IMR-90 (cell line): ENCODE measurements at regions not wholly inside any gene's neighbourhood (a gene's known extent, or its start where the extent isn't known, plus 50 kb on each side); places are given as distances from the start of the nearest gene placed in this dataset.

Experiments
- ATAC-seq: fragments of 200-7000 bp; cut with Tn5 transposase; 2 replicates; pipeline ENCODE4 v1.9.1; 2020; ENCODE audit warnings: low read depth, mild to moderate bottlenecking, moderate library complexity
- BruUV-seq: library from RNA; stranded (reverse); fragments of 400-500 nt; replicated peaks from 2 replicates; lab custom pipeline; 2021; lab: Mats Ljungman, UMichigan
- CTCF ChIA-PET: fragments of 300-600 bp; formaldehyde crosslinking; extraction: SDS; loops from one replicate; lab custom pipeline; 2021; ENCODE audit warnings: antibody characterized with exemption; lab: Yijun Ruan, JAX
- POLR2A ChIA-PET: fragments of 300-600 bp; sonication (Branson Sonifier 250); formaldehyde crosslinking; loops from one replicate; lab custom pipeline; 2022; ENCODE audit warnings: antibody characterized with exemption; ENCODE audit not compliant: unreplicated experiment; lab: Charles Lee
- DNase-seq: peaks from one replicate; pipeline ENCODE4 v3.0.0; 2013
- H2AFZ ChIP-seq: replicated peaks from 2 replicates; pipeline ENCODE3; 2013; ENCODE audit warnings: low read length, mild to moderate bottlenecking; ENCODE audit not compliant: poor library complexity
- H2AK5ac ChIP-seq: 2 replicates; pipeline ENCODE4 v1.6.1; 2013; ENCODE audit warnings: low read depth, low read length, inconsistent platforms
- H2AK9ac ChIP-seq: replicated peaks from 2 replicates; pipeline ENCODE3; 2013; ENCODE audit warnings: mild to moderate bottlenecking, low read depth, low read length, moderate library complexity; ENCODE audit not compliant: poor library complexity
- H2BK120ac ChIP-seq: 2 replicates; pipeline ENCODE4 v1.6.1; 2013; ENCODE audit warnings: low read depth, low read length, inconsistent platforms
- H2BK15ac ChIP-seq: 3 replicates; pipeline ENCODE4 v1.6.1; 2013; ENCODE audit warnings: low read depth, low read length, inconsistent platforms
- H2BK20ac ChIP-seq: 2 replicates; pipeline ENCODE4 v1.6.1; 2013; ENCODE audit warnings: low read depth, mild to moderate bottlenecking, inconsistent platforms, low read length, moderate library complexity
- H2BK5ac ChIP-seq: 2 replicates; pipeline ENCODE4 v1.6.1; 2013; ENCODE audit warnings: mild to moderate bottlenecking, low read depth, low read length, inconsistent platforms; ENCODE audit not compliant: poor library complexity, severe bottlenecking
- H3K14ac ChIP-seq: replicated peaks from 2 replicates; pipeline ENCODE4 v1.6.1; 2013; ENCODE audit warnings: low read depth, low read length, inconsistent platforms
- H3K18ac ChIP-seq: 2 replicates; pipeline ENCODE4 v1.6.1; 2013; ENCODE audit warnings: low read depth, low read length, control low read depth
- H3K23ac ChIP-seq: 2 replicates; pipeline ENCODE4 v1.6.1; 2013; ENCODE audit warnings: low read depth, low read length, inconsistent platforms
- H3K27ac ChIP-seq: 2 replicates; pipeline ENCODE4 v1.5.1; 2013; ENCODE audit warnings: mild to moderate bottlenecking, control low read depth, low read length; ENCODE audit not compliant: insufficient read depth
- H3K27me3 ChIP-seq: 2 replicates; pipeline ENCODE4 v1.6.1; 2013; ENCODE audit warnings: low read length; ENCODE audit not compliant: control insufficient read depth, insufficient read depth
- H3K36me3 ChIP-seq: 2 replicates; pipeline ENCODE4 v1.6.1; 2013; ENCODE audit warnings: low read length, mixed read lengths; ENCODE audit not compliant: control insufficient read depth, insufficient read depth
- H3K4ac ChIP-seq: 2 replicates; pipeline ENCODE4 v1.6.1; 2013; ENCODE audit warnings: low read depth, low read length, inconsistent platforms
- H3K4me1 ChIP-seq: 2 replicates; pipeline ENCODE4 v1.6.1; 2013; ENCODE audit warnings: low read length, mixed read lengths; ENCODE audit not compliant: control insufficient read depth, insufficient read depth
- H3K4me2 ChIP-seq: 2 replicates; pipeline ENCODE4 v1.6.1; 2013; ENCODE audit warnings: low read depth, mild to moderate bottlenecking, control low read depth, low read length, moderate library complexity
- H3K4me3 ChIP-seq: 2 replicates; pipeline ENCODE4 v1.5.1; 2013; ENCODE audit warnings: low read depth, mild to moderate bottlenecking, control low read depth, low read length, moderate library complexity; ENCODE audit not compliant: insufficient read depth
- H3K56ac ChIP-seq: 2 replicates; pipeline ENCODE4 v1.6.1; 2013; ENCODE audit warnings: low read length, inconsistent platforms; ENCODE audit not compliant: insufficient read depth; ENCODE audit errors: extremely low read depth
- H3K79me1 ChIP-seq, 2 experiments: 2 replicates each; pipeline ENCODE4 v1.6.1; 2013; ENCODE audit warnings: low read length in 2 of 2, inconsistent platforms in 1 of 2, low read depth in 1 of 2
- H3K9ac ChIP-seq: 2 replicates; pipeline ENCODE4 v1.6.1; 2013; ENCODE audit warnings: low read depth, low read length, control low read depth
- H3K9me1 ChIP-seq: 2 replicates; pipeline ENCODE4 v1.6.1; 2013; ENCODE audit warnings: low read length, inconsistent platforms; ENCODE audit not compliant: insufficient read depth
- H3K9me3 ChIP-seq: 2 replicates; pipeline ENCODE4 v1.6.1; 2013; ENCODE audit warnings: low read length; ENCODE audit not compliant: control insufficient read depth, insufficient read depth
- H4K20me1 ChIP-seq: 2 replicates; pipeline ENCODE4 v1.6.1; 2013; ENCODE audit warnings: low read length, inconsistent platforms; ENCODE audit not compliant: insufficient read depth
- H4K5ac ChIP-seq: 2 replicates; pipeline ENCODE4 v1.6.1; 2013; ENCODE audit warnings: mild to moderate bottlenecking, low read depth, low read length, control low read depth
- H4K8ac ChIP-seq, 2 experiments: 2 replicates each; pipeline ENCODE4 v1.6.1; 2013; ENCODE audit warnings: low read depth in 2 of 2, low read length in 2 of 2, control low read depth in 1 of 2, inconsistent platforms in 1 of 2
- H4K91ac ChIP-seq: 2 replicates; pipeline ENCODE4 v1.6.1; 2013; ENCODE audit warnings: low read depth, low read length, inconsistent platforms; ENCODE audit not compliant: insufficient read depth
- BHLHE40 ChIP-seq: fragments of 150-350 bp; IDR thresholded peaks from 2 replicates; pipeline ENCODE4 v1.6.1; 2016; ENCODE audit warnings: mild to moderate bottlenecking, low read depth, low read length
- CEBPB ChIP-seq: IDR thresholded peaks from 2 replicates; pipeline ENCODE4 v1.6.1; 2012; ENCODE audit warnings: low read depth, low read length, improper control_type of control experiment
- CHD1 ChIP-seq: IDR thresholded peaks from 2 replicates; pipeline ENCODE4 v1.6.1; 2012; ENCODE audit warnings: low read depth, low read length, improper control_type of control experiment
- CTCF ChIP-seq: conservative IDR thresholded peaks from 2 replicates; pipeline ENCODE4 v1.5.1; 2012; ENCODE audit warnings: mild to moderate bottlenecking, low read depth, low read length, improper control_type of control experiment
- ELK1 ChIP-seq: fragments of 150-350 bp; IDR thresholded peaks from 2 replicates; pipeline ENCODE4 v1.6.1; 2016; ENCODE audit warnings: low read depth, mild to moderate bottlenecking, low read length, moderate library complexity, borderline replicate concordance
- FOS ChIP-seq: fragments of 150-350 bp; IDR thresholded peaks from 2 replicates; pipeline ENCODE4 v1.6.1; 2016; ENCODE audit warnings: low read depth, low read length
- MAFK ChIP-seq: IDR thresholded peaks from 2 replicates; pipeline ENCODE4 v1.6.1; 2012; ENCODE audit warnings: low read depth, low read length, improper control_type of control experiment
- MAZ ChIP-seq: IDR thresholded peaks from 2 replicates; pipeline ENCODE4 v1.6.1; 2012; ENCODE audit warnings: low read depth, mild to moderate bottlenecking, low read length, improper control_type of control experiment, moderate library complexity, borderline replicate concordance
- MXI1 ChIP-seq: IDR thresholded peaks from 2 replicates; pipeline ENCODE4 v1.6.1; 2012; ENCODE audit warnings: low read depth, mild to moderate bottlenecking, low read length, moderate library complexity, borderline replicate concordance
- NFE2L2 ChIP-seq: fragments of 150-350 bp; IDR thresholded peaks from 2 replicates; pipeline ENCODE4 v1.6.1; 2016; ENCODE audit warnings: low read depth, mild to moderate bottlenecking, low read length
- POLR2A ChIP-seq: IDR thresholded peaks from 2 replicates; pipeline ENCODE4 v1.6.1; 2012; ENCODE audit warnings: mild to moderate bottlenecking, low read depth, low read length
- RAD21 ChIP-seq: IDR thresholded peaks from 2 replicates; pipeline ENCODE4 v1.6.1; 2012; ENCODE audit warnings: low read length, improper control_type of control experiment
- RCOR1 ChIP-seq: IDR thresholded peaks from 2 replicates; pipeline ENCODE4 v1.6.1; 2012; ENCODE audit warnings: mild to moderate bottlenecking, low read length, improper control_type of control experiment; ENCODE audit not compliant: insufficient replicate concordance
- RFX5 ChIP-seq: IDR thresholded peaks from 2 replicates; pipeline ENCODE4 v1.8.0; 2012; ENCODE audit warnings: low read depth, mild to moderate bottlenecking, low read length, moderate library complexity
- SMC3 ChIP-seq: fragments of 150-350 bp; IDR thresholded peaks from 2 replicates; pipeline ENCODE4 v1.6.1; 2016; ENCODE audit warnings: low read depth, mild to moderate bottlenecking, antibody characterized with exemption, low read length, moderate library complexity
- USF2 ChIP-seq: fragments of 150-350 bp; IDR thresholded peaks from 2 replicates; pipeline ENCODE4 v1.6.1; 2017; ENCODE audit warnings: mild to moderate bottlenecking, antibody characterized with exemption, low read length, low read depth
- WGBS, 2 experiments: methylation state at CpG; one replicate each; pipeline versions ENCODE4 v1.1.5 to v1.1.7; 2013; ENCODE audit warnings: missing lambda C conversion rate in 2 of 2; ENCODE audit not compliant: insufficient read length in 1 of 2; ENCODE audit errors: extremely low coverage in 2 of 2; 5-methylcytosine and 5-hydroxymethylcytosine counted together
- dilution Hi-C: fragments of 300-500 bp; cut with HindIII; formaldehyde crosslinking; loops from one replicate; pipeline ENCODE4 v1.14.3; 2018; ENCODE audit warnings: low sequenced_read_pairs; ENCODE audit not compliant: unreplicated experiment
- in situ Hi-C: fragments of 300-500 bp; cut with MboI; formaldehyde crosslinking; loops from 3 replicates; pipeline ENCODE4 v1.14.3; 2019; ENCODE audit warnings: low sequenced_read_pairs, inconsistent platforms, mixed read lengths
- intact Hi-C: fragments of 100-400 bp; cut with micrococcal nuclease; formaldehyde crosslinking; loops from 2 replicates; pipeline ENCODE4 v1.10.0; 2022

GRCh38 chr18:40841063-40841462, 1114.0 kb upstream of the PIK3C3 start:
- Histone ChIP-seq H3K79me1 (no peaks in the 10 kb centered on the region), H3K4ac (no peak overlapping the region), H2AFZ (no peak overlapping the region), H3K4me2 (peak overlapping the region; percentile 30; the same call in 1 of the 2 replicates), H2BK120ac (peak overlapping the region; percentile 60), H3K4me3 (no peak overlapping the region), H3K9me3 (no peaks in the 10 kb centered on the region), H3K36me3 (no peaks in the 10 kb centered on the region), H3K14ac (no peak overlapping the region), H4K8ac (peak overlapping the region in 1 of 2 experiments; percentile 29; a peak in 1 of 4 replicates), H2BK15ac (0 out of 3 replicates have a peak overlapping the region, but pooled peaks have one; percentile 16), H3K4me1 (peaks cover 2% of the 10 kb centered on the region; the same call in 1 of the 2 replicates), H3K9me1 (no peaks in the 10 kb centered on the region), H4K20me1 (no peaks in the 10 kb centered on the region), H2BK20ac (peak overlapping the region; percentile 41; the same call in 1 of the 2 replicates), H4K91ac (no peak overlapping the region), H2AK9ac (no peak overlapping the region), H2AK5ac (no peak overlapping the region), H3K27me3 (no peaks in the 10 kb centered on the region), H2BK5ac (peak overlapping the region; percentile 15), H3K23ac (no peak overlapping the region), H4K5ac (peak overlapping the region; percentile 39; the same call in 1 of the 2 replicates), H3K9ac (no peak overlapping the region), H3K27ac (no peak overlapping the region), H3K18ac (no peak overlapping the region; the same call in 1 of the 2 replicates), H3K56ac (0 out of 2 replicates have a peak overlapping the region, but pooled peaks have one; percentile 5)
- ChIA-PET POLR2A (no interaction called here), CTCF (interaction anchor here (0.6 to 1.0 kb wide), 4 partner anchors 30 to 382 kb away, joined by 3 read pairs; no protein-coding TSS in a partner anchor)
- TF ChIP-seq RFX5: no peak
- no peak for TF ChIP-seq RAD21
- no peak for TF ChIP-seq MXI1
- TF ChIP-seq NFE2L2: no peak
- no peak for TF ChIP-seq CHD1
- no peak for TF ChIP-seq USF2
- no peak for TF ChIP-seq MAFK
- no peak for TF ChIP-seq POLR2A
- no peak for TF ChIP-seq MAZ
- no peak for TF ChIP-seq FOS
- no peak for TF ChIP-seq SMC3
- no peak for TF ChIP-seq CTCF
- TF ChIP-seq CEBPB: no peak
- TF ChIP-seq ELK1: no peak
- no peak for TF ChIP-seq BHLHE40
- TF ChIP-seq RCOR1: no peak
- no CpG with 5 or more reads among the region's 3 CpGs for WGBS, 2 experiments
- in situ Hi-C loops (no loop called here), dilution Hi-C loops (no loop called here), intact Hi-C loops (no loop called here)
- DNase-seq: no peak
- no TSS peak for BruUV-seq
- no peak; the same call in 1 of the 2 replicates for ATAC-seq
